ENCODE measurements at regions not wholly inside any gene's neighbourhood (a gene's known extent, or its start where the extent isn't known, plus 50 kb on each side); places are given as distances from the start of the nearest gene placed in this dataset.

DNA sequence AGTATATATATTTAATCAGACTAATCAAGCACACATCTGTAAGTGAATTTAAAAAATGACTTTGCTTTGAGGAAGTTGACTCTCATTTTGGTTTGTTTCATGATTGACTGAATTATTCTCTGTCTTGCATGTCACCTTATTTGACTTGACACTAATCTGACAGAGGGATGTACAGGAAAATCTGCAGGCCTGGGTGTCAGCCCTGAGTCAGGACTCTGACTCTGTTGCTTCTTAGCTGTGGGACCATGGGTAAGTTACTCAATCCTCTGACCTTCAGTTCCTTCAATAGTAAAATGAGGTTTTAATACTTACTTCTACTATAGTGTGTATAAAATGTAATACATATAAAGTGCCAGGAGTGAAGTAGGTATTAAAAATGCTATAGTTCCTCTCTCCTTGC, 415.9 kb downstream of the ARHGEF28 start:
- TF ChIP-seq, protein P1, sequence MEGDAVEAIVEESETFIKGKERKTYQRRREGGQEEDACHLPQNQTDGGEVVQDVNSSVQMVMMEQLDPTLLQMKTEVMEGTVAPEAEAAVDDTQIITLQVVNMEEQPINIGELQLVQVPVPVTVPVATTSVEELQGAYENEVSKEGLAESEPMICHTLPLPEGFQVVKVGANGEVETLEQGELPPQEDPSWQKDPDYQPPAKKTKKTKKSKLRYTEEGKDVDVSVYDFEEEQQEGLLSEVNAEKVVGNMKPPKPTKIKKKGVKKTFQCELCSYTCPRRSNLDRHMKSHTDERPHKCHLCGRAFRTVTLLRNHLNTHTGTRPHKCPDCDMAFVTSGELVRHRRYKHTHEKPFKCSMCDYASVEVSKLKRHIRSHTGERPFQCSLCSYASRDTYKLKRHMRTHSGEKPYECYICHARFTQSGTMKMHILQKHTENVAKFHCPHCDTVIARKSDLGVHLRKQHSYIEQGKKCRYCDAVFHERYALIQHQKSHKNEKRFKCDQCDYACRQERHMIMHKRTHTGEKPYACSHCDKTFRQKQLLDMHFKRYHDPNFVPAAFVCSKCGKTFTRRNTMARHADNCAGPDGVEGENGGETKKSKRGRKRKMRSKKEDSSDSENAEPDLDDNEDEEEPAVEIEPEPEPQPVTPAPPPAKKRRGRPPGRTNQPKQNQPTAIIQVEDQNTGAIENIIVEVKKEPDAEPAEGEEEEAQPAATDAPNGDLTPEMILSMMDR (IDR thresholded peaks at IDR 0.05), result no peak
- TF ChIP-seq POLR2A (IDR thresholded peaks at IDR 0.05), result no peak
- no peak for TF ChIP-seq POLR2AphosphoS5 (IDR thresholded peaks at IDR 0.05)
- TF ChIP-seq EP300 (IDR thresholded peaks at IDR 0.05), result no peak
